IPS-18a (cell line): ENCODE measurements at regions not wholly inside any gene's neighbourhood (a gene's known extent, or its start where the extent isn't known, plus 50 kb on each side); places are given as distances from the start of the nearest gene placed in this dataset.

Experiments used
- H3K27ac ChIP-seq: one replicate; pipeline ENCODE4 v1.5.1; 2013; ENCODE audit warnings: low read length
- H3K27me3 ChIP-seq: one replicate; pipeline ENCODE4 v1.6.1; 2013; ENCODE audit warnings: mild to moderate bottlenecking, low read length; ENCODE audit not compliant: control insufficient read depth, insufficient read depth
- H3K36me3 ChIP-seq: one replicate; pipeline ENCODE4 v1.6.1; 2013; ENCODE audit warnings: low read depth, low read length; ENCODE audit not compliant: control insufficient read depth
- H3K4me1 ChIP-seq: one replicate; pipeline ENCODE4 v1.6.1; 2013; ENCODE audit warnings: low read depth, low read length; ENCODE audit not compliant: control insufficient read depth
- H3K4me3 ChIP-seq: one replicate; pipeline ENCODE4 v1.5.1; 2013; ENCODE audit warnings: low read length
- H3K9ac ChIP-seq: one replicate; pipeline ENCODE4 v1.6.1; 2013; ENCODE audit warnings: mild to moderate bottlenecking, low read length, moderate library complexity
- H3K9me3 ChIP-seq: one replicate; pipeline ENCODE4 v1.6.1; 2013; ENCODE audit warnings: low read depth, low read length; ENCODE audit not compliant: control insufficient read depth

- Histone ChIP-seq H3K4me1 (no peaks in the 10 kb centered on the region), H3K4me3 (no peak overlapping the region), H3K27ac (no peak overlapping the region), H3K9me3 (no peaks in the 10 kb centered on the region), H3K27me3 (no peaks in the 10 kb centered on the region), H3K36me3 (no peaks in the 10 kb centered on the region), H3K9ac (no peak overlapping the region)
Measured at GRCh38 chr1:188224263-188224662, 1395.5 kb downstream of the PLA2G4A start.

GRCh38 chr1:188225975-188226374 is 1397.2 kb downstream of the PLA2G4A start:
- Histone ChIP-seq H3K4me1 (no peaks in the 10 kb centered on the region), H3K27me3 (no peaks in the 10 kb centered on the region), H3K9ac (no peak overlapping the region), H3K9me3 (no peaks in the 10 kb centered on the region), H3K4me3 (no peak overlapping the region), H3K27ac (no peak overlapping the region), H3K36me3 (no peaks in the 10 kb centered on the region)

- Histone ChIP-seq H3K4me3 (no peak overlapping the region), H3K36me3 (no peaks in the 10 kb centered on the region), H3K9ac (no peak overlapping the region)
Measured at GRCh38 chr1:188228623-188229022, 1399.9 kb downstream of the PLA2G4A start.

GRCh38 chr1:188237573-188238348 is 1409.0 kb downstream of the PLA2G4A start:
- Histone ChIP-seq H3K4me1 (no peaks in the 10 kb centered on the region), H3K4me3 (no peak overlapping the region), H3K9ac (no peak overlapping the region), H3K27me3 (no peaks in the 10 kb centered on the region), H3K36me3 (no peaks in the 10 kb centered on the region), H3K9me3 (no peaks in the 10 kb centered on the region), H3K27ac (no peak overlapping the region)

More at GRCh38 chr1:188228623-188229022, 1399.9 kb downstream of the PLA2G4A start:
- H3K9me3 ChIP-seq, result no peaks in the 10 kb centered on the region
- no peaks in the 10 kb centered on the region for H3K4me1 ChIP-seq
- no peaks in the 10 kb centered on the region for H3K27me3 ChIP-seq
- no peak overlapping the region for H3K27ac ChIP-seq

GRCh38 chr1:188240772-188241406 is 1412.1 kb downstream of the PLA2G4A start:
- H3K4me3 ChIP-seq, result no peak overlapping the region
- H3K9me3 ChIP-seq, result no peaks in the 10 kb centered on the region
- no peaks in the 10 kb centered on the region for H3K36me3 ChIP-seq
- no peaks in the 10 kb centered on the region for H3K27me3 ChIP-seq
- no peaks in the 10 kb centered on the region for H3K4me1 ChIP-seq
- no peak overlapping the region for H3K9ac ChIP-seq
- no peak overlapping the region for H3K27ac ChIP-seq

GRCh38 chr1:188241629-188242028 is 1412.9 kb downstream of the PLA2G4A start:
- Histone ChIP-seq H3K9ac (no peak overlapping the region), H3K27me3 (no peaks in the 10 kb centered on the region), H3K36me3 (no peaks in the 10 kb centered on the region), H3K27ac (no peak overlapping the region), H3K4me3 (no peak overlapping the region), H3K4me1 (no peaks in the 10 kb centered on the region), H3K9me3 (no peaks in the 10 kb centered on the region)

GRCh38 chr1:188243456-188243855 is 1414.7 kb downstream of the PLA2G4A start:
- H3K9me3 ChIP-seq, result no peaks in the 10 kb centered on the region
- H3K4me3 ChIP-seq, result no peak overlapping the region
- no peak overlapping the region for H3K27ac ChIP-seq
- no peaks in the 10 kb centered on the region for H3K36me3 ChIP-seq
- H3K27me3 ChIP-seq, result no peaks in the 10 kb centered on the region
- no peak overlapping the region for H3K9ac ChIP-seq
- no peaks in the 10 kb centered on the region for H3K4me1 ChIP-seq

- Histone ChIP-seq H3K36me3 (no peaks in the 10 kb centered on the region), H3K27me3 (no peaks in the 10 kb centered on the region), H3K9ac (no peak overlapping the region), H3K27ac (no peak overlapping the region), H3K4me1 (no peaks in the 10 kb centered on the region), H3K4me3 (no peak overlapping the region), H3K9me3 (no peaks in the 10 kb centered on the region)
Measured at GRCh38 chr1:188244681-188245080, 1415.9 kb downstream of the PLA2G4A start.

GRCh38 chr1:188247255-188247654 is 1418.5 kb downstream of the PLA2G4A start:
- Histone ChIP-seq H3K27ac (no peak overlapping the region), H3K9me3 (no peaks in the 10 kb centered on the region), H3K4me3 (no peak overlapping the region), H3K4me1 (no peaks in the 10 kb centered on the region), H3K36me3 (no peaks in the 10 kb centered on the region), H3K9ac (no peak overlapping the region), H3K27me3 (no peaks in the 10 kb centered on the region)

GRCh38 chr1:188249811-188250210 is 1421.1 kb downstream of the PLA2G4A start:
- H3K9me3 ChIP-seq, result no peaks in the 10 kb centered on the region
- H3K9ac ChIP-seq, result no peak overlapping the region
- no peaks in the 10 kb centered on the region for H3K4me1 ChIP-seq
- H3K27ac ChIP-seq, result no peak overlapping the region
- H3K27me3 ChIP-seq, result no peaks in the 10 kb centered on the region
- no peaks in the 10 kb centered on the region for H3K36me3 ChIP-seq
- no peak overlapping the region for H3K4me3 ChIP-seq

- H3K9ac ChIP-seq, result no peak overlapping the region
- H3K27me3 ChIP-seq, result no peaks in the 10 kb centered on the region
- H3K36me3 ChIP-seq, result no peaks in the 10 kb centered on the region
- H3K27ac ChIP-seq, result no peak overlapping the region
- no peak overlapping the region for H3K4me3 ChIP-seq
- H3K4me1 ChIP-seq, result no peaks in the 10 kb centered on the region
- H3K9me3 ChIP-seq, result no peaks in the 10 kb centered on the region
Measured at GRCh38 chr1:188251036-188251435, 1422.3 kb downstream of the PLA2G4A start.

- no peaks in the 10 kb centered on the region for H3K36me3 ChIP-seq
- H3K27ac ChIP-seq, result no peak overlapping the region
- peaks cover 6% of the 10 kb centered on the region for H3K9me3 ChIP-seq
- H3K27me3 ChIP-seq, result no peaks in the 10 kb centered on the region
- H3K9ac ChIP-seq, result no peak overlapping the region
- H3K4me1 ChIP-seq, result no peaks in the 10 kb centered on the region
- no peak overlapping the region for H3K4me3 ChIP-seq
Measured at GRCh38 chr1:188261849-188262248, 1433.1 kb downstream of the PLA2G4A start.
